GM21576 (cell line): ENCODE measurements at regions not wholly inside any gene's neighbourhood (a gene's known extent, or its start where the extent isn't known, plus 50 kb on each side); places are given as distances from the start of the nearest gene placed in this dataset.

Experiments
- ATAC-seq: cut with Tn5 transposase; IDR thresholded peaks from one replicate; pipeline ENCODE4 v1.9.1; 2021; ENCODE audit warnings: mild to moderate bottlenecking, moderate library complexity; ENCODE audit not compliant: unreplicated experiment

DNA sequence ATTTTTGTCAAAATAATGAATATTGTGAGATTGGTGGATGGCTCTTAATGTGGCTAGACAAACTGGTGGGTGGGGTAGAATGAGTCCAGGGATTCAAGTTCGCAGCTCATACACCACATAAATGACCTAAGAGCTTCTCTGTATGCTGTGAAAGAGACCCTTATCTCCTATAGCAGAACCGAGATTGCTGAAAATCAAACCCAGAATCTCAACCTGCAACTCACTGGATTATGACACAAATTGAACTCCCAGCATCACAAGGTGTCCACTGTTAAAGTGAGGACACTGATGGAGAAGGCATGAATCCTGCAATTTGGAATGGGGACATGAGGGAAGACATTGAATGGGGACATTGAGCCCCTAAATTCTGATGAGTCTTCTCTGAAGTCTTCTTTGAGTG lies 51.3 kb upstream of the CNKSR3 start:
- ATAC-seq = no peak

DNA sequence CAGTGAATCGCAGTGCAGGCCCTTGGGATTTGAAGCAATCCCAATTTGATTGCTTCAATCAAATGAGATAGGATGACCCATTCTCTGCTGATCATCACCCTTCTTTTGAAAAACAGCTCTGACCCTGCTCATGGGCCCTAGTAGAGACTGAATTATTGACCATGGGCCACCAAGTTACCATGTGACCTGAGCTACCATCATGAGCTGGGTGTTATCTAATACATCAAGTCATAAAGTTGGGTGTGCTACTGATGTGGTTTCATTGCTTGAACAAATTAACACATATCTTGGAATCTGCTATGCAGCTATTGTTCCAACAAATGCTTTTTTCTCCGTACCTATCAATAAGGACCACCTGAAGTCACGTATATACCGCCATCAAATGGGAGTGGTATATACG lies 54.8 kb upstream of the CNKSR3 start:
- ATAC-seq = no peak

GRCh38 chr6:154566866-154567265 lies 56.4 kb upstream of the CNKSR3 start:
- no peak for ATAC-seq

DNA sequence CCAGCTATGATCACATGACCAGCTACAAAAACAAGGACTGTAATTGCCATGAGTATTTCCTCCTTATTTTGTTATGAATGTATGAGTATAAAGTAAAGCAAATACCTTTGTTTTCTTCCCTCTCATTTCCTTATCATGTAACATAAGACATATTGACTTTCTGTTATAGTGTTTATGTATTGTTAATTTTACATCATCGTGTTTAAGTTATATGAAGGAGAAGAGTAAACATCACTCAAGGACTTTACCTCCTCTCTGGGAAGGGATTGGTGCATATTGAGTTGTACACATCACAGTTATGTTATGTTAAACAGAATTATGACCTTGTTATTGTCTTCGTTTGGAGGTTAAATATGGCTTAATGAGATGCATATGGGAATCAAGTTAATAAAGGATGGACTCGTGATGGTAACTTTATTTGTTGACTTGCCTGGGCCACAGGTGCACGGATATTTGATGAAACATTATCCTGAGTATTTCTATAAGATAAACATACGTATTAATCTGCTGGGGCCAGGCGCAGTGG lies 57.3 kb upstream of the CNKSR3 start:
- ATAC-seq = no peak

- ATAC-seq = no peak
These were observed 58.8 kb upstream of the CNKSR3 start for GRCh38 chr6:154569156-154569862.

DNA sequence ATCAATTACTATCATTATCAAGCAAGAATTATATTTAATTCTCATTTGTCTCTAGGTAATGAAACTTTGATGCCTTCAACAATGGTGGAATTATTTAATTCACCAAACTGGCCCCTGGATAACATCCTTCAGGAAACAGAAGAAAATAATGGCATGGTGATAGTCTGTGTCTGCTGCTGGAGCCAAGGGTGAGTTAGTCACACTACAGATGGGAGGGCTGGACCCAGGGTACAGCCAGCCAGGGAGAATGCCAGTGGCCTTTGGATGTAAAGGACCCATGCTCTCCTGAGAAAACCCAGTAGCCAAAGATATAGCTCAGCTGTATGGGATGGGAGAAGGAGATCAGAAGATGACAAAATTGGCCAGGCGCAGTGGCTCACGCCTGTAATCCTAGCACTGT lies 60.0 kb upstream of the CNKSR3 start:
- ATAC-seq = no peak

GRCh38 chr6:154572556-154572955 lies 62.1 kb upstream of the CNKSR3 start:
- ATAC-seq = no peak

- ATAC-seq = no peak
These were observed 67.6 kb upstream of the CNKSR3 start for GRCh38 chr6:154578004-154578559.

- ATAC-seq = no peak
These were observed 68.6 kb upstream of the CNKSR3 start for GRCh38 chr6:154579046-154579445.

DNA sequence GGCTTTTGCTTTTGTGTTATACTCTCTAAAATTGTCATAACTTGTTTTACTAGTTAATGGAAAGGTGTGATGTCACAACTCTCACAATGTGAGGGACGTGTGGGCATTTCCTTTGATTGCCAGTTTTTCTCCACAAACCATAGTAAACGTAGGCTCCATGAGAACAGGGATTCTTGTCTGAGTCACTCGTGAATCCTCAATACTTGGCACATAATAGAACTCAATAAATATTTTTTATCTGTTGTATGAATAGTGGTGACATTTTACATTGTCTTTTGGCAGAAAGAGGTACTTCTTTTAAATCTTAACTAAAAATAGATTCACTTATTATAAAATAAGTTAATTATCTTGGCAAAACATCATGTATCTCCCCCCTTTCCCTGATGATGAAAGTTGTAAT lies 69.0 kb upstream of the CNKSR3 start:
- no peak for ATAC-seq

- ATAC-seq = no peak
These were observed 70.1 kb upstream of the CNKSR3 start for GRCh38 chr6:154580397-154581135.

- no peak for ATAC-seq
These were observed 72.2 kb upstream of the CNKSR3 start for GRCh38 chr6:154582696-154583095.

DNA sequence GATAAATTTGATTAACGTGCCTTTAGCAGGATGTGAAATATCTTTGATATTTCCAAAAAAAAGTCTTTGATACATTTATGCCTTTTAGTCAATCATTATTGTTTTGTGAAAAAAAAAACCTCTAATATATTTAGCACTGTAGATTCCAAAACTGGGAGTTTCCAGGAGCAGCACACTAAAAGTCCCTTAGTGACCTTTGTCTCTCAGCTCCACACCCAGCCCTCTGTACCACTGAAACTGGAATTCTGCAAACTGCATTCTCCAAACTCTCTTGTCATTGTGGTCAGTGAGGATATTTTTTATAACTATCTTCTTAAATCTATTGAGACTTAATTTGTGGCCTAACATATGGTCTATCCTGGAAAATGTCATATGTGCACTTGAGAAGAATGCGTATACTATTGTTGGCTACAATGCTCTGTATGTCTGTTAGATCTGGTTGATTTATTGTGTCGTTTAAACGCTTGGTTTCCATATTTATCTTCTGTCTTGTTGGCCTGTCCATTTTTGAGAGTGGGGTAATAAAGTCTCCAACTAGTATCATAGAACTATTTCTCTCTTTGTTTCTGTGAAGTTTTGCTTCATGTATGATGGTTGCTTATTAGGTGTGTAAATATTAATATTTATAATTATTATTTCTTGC lies 73.2 kb upstream of the CNKSR3 start:
- no peak for ATAC-seq

- ATAC-seq = no peak
These were observed 80.3 kb upstream of the CNKSR3 start for GRCh38 chr6:154590756-154591155.

- no peak for ATAC-seq
These were observed 80.7 kb upstream of the CNKSR3 start for GRCh38 chr6:154591234-154591633.

DNA sequence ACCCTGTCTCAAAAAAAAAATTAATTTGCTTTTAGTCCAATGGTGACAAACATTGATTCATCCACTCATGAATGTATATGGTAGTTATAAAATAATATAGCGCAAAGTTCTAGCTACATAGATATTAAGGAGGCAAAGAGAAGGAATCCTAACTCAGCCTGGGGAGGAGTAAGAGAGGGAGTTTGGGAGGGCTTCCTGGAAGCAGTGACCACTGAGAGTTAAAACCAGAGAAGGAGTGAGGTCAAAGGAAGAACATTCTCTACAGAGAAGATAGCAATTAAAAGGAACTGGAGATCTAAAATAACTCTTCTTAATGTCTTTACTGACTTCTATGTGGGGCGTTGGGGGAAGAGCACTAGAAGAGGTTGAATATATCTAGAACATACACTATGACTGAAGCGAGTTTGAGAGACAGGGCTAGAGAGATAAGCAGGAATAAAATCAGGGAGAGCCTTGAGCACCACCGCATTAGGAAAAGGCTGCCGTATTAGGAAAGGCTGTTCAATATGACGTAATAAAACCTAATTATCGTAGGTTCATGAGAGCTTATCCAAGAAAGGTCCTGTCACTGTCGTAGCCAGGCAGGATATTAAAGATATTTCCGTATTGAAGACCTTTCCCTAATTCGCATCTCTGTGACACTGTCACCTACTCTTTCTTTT lies 81.8 kb upstream of the CNKSR3 start:
- no peak for ATAC-seq

GRCh38 chr6:154593122-154593521 lies 82.6 kb upstream of the CNKSR3 start:
- no peak for ATAC-seq

- no peak for ATAC-seq
These were observed 84.2 kb upstream of the CNKSR3 start for GRCh38 chr6:154594496-154595198.

- ATAC-seq = no peak
These were observed 85.1 kb upstream of the CNKSR3 start for GRCh38 chr6:154595538-154595937.

GRCh38 chr6:154596009-154596408 lies 85.5 kb upstream of the CNKSR3 start:
- no peak for ATAC-seq
